Activated naive CD4-positive, alpha-beta T cell treated with Interleukin-2 at 50 U/mL for 16 hours (primary cell): ENCODE measurements at regions not wholly inside any gene's neighbourhood (a gene's known extent, or its start where the extent isn't known, plus 50 kb on each side); places are given as distances from the start of the nearest gene placed in this dataset.

ENCODE experiments used
- DNase-seq: peaks from one replicate; pipeline ENCODE4 v3.0.0-alpha.2; 2020

DNA sequence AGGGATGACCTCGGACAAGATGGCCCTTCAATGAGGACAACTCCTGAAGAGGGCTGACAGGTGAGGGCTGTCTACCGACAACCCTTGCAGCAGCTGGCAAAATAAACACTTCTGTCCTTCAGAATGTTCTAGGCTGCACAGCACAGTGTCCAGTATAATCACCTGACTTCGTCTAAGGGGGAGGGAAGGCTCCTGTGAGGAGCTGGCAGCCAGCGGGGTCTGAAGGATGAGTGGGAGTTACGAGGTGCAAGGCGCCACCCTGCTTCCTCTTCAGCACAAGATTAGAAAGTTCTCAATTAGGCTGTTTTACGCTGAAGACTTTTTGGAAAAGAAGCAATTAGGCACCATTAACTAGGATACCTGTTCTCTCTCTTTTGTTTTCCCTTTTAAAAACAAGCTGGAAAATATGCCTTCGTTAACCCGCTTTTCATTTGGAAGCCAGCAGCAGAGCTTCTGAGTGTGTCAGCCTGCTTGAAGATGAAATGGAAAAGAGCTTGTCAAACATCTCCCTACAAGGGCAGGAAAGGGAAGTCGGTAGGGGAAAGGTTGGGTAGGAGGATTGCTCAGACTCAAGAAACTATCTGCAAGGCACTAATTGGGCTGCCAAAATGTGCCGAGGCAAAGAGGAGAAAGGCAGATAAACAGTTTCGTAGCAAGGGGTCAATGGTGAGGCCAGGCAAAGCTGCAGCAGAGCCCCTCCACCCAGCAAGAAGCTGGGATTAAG, 592.2 kb upstream of the CADM1 start:
- DNase-seq, result no peak

DNA sequence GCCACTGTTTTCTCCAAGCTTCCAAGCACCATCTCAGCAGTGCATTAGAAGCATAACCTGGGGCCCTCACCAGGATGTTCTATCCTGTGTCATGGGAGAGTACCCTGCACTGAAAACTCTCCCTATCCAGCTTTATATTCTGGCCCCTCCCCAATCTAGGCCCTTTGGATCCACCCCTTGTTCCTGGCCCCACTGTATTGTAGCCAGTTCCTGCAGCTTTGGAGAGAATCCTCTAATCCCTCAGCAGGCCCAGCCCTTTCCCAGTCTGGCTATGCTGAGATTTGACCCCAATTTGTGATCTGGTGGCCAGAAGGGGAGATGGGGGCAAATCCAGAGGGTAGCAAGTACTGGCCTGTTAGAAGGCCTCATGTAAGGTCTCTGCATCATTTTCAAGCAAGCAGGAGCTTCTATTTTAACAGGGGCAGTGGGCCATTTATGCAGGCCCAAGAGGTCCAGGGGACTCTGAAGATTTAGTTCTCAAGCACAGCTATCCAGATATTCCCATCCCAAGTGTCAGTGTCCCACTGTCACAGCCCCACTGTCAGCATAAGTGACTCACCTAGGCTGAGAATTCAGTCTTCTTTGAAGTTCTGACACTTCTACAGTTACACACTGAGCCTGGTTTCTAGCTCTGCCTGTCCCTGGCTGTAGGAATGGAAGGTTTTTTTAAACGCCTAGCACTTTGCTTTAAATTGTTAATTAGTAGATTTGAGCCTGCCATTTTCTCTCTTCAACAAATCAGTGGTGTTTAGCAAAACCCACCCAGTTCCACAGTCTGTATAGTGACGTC, 589.5 kb upstream of the CADM1 start:
- no peak for DNase-seq

DNA sequence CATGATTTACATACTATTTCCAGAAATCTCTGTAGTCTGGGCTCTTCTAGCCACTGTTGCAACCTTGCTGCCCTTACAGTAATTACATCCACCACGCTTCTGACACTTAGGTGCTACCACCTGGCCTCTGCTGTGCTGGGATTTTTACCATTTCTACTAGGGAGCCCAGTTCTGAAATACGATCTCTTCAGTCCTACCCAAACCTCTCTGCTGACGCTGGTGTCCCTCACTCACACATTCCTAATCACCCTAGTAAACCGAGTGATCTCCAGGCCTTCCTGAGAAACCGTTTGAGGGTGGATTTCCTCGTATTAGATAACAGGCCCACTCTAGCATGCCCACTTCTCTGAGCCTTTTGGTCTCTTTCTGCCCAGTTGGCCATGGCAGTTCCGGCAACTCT, 588.9 kb upstream of the CADM1 start:
- no peak for DNase-seq

DNA sequence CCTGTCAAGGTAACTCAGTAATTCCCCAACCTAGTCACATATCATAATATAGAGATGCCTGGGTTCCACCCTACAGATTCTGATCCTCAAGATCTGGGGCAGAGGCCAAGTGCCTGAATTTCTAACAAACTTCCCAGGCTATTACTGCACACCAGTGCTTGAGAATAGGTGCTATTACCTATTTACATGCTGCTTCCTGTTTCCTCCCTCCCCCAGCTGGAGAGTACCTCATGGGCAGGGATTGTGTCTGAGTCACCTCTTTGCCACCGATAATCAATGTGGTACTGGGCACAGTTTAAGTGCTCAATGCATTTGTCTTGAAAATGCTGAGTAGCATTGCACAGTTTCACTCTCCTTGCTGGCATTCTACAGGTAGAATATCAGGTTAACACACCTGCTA, 582.2 kb upstream of the CADM1 start:
- DNase-seq, result no peak

DNA sequence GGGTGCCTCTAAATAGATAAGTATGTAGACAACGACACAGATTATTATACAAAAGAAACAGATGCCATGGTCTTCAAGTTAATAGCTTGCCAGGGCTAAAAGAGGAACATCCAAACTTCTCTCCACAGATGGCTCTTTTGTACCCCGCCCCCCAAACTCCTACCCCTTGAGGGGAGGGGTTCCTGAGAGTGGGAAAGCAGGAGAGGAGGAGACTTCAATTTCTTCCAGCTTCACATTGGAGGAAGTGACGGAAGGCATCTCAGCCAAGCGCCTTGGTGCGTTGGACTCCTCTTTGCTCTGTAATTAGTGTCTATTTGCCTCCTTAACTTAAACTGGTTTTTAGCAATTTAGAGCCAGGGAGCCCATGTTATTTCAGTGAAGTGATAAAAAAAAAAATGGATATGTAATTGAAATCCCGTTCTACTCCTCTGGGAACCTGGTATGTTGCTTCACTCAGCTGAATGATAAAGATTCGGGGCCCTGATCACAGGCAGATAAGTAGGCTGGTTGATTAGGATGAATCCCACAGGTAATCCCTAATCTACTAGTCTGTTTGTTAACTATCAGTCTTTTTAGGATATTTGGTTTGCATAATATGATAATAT, 580.9 kb upstream of the CADM1 start:
- DNase-seq, result no peak

DNA sequence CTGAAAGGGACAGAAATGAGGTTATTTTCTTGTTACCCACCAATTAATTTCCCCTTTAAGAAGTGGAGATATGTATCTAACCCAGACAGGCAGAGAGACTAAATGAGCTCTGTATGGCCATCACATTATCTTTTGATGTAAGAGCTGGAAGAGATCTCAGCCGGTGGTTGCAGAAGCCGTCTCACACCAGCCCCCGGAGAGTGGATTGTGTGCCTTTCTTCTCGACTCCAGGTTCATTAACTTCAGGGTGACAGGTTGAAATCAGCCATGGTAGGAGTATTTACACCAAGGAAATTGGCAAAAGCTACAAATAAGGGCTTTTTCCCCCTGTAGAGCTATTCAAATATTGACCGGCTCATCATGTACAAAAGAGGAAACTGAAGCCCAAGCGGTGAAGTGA, 580.3 kb upstream of the CADM1 start:
- no peak for DNase-seq

DNA sequence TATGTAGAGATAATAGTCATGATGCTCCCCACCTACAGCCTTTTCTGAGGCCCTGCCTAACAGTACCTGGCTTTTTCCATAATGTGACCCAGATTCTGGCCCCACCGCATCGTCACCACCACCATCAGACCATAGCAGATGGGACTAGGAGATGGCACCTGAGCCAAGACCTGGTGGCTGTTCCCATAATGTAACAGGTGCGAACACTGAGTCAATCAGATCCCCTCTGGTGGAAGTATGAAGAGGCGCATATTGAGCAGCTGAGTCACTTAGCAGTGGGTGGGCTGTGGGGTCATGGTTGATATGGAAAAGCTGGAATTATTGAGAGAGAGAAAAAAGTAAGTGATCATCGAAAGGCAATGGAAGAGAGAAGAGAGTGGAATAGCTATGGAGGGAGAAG, 578.0 kb upstream of the CADM1 start:
- DNase-seq, result no peak

DNA sequence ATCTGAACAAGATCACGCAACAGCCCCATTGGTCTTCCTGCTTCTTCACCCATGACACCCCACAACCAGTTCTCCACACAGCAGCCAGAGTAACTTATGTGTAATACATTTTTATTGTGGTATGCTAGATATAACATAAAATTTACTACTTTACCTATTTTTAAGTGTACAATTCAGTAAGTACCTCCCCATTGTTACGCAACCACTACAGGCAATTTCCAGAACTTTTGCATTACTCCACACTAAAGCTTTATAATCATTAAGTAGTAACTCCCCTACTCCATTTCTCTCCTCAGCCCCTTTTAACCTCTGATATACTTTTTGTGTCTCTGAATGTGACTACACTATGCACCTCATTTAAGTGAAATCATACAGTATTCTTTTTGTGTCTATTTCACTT, 575.4 kb upstream of the CADM1 start:
- DNase-seq, result no peak

DNA sequence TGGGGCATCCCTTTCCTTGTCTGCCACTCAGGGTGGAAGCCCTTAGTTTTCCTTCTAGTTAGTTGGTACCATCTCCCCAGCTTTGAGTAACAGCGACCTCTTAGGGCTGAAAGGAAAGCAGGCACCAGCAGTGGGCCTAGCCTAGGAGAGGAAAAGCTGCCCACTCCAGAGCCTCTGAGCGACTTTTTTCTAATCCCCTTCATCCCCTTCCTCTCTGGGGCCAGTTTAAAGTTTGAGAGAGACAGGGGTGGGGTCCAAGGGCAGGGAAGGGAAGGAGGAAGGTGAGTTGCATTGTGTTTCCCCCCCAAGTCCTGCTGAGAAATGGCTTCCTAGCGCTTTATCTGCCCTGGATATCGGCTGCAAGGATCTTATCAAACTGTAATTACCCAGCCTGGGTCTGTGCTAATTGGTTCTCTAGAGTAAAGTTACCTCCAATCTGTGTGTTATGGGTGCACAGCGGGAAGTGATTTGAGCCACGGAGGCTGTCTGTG, 573.9 kb upstream of the CADM1 start:
- DNase-seq, result no peak

DNA sequence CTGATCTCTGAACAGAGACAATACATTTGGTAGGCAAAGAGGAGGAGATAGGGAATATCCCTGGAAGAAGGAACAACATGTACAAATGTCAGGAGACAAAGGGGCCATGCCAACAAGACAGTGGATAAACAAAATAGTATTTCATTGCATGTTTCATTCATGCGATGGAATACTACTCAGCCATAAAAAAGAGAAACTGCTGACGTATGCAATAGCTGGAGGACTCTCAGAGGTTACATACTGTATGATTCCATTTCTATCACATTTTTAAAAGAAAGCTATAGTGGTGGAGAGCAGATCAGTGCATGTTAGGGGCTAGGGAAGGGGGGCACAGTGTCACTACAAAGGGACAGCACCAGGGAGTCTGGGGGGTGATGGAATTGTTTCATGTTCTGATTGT, 572.9 kb upstream of the CADM1 start:
- no peak for DNase-seq

DNA sequence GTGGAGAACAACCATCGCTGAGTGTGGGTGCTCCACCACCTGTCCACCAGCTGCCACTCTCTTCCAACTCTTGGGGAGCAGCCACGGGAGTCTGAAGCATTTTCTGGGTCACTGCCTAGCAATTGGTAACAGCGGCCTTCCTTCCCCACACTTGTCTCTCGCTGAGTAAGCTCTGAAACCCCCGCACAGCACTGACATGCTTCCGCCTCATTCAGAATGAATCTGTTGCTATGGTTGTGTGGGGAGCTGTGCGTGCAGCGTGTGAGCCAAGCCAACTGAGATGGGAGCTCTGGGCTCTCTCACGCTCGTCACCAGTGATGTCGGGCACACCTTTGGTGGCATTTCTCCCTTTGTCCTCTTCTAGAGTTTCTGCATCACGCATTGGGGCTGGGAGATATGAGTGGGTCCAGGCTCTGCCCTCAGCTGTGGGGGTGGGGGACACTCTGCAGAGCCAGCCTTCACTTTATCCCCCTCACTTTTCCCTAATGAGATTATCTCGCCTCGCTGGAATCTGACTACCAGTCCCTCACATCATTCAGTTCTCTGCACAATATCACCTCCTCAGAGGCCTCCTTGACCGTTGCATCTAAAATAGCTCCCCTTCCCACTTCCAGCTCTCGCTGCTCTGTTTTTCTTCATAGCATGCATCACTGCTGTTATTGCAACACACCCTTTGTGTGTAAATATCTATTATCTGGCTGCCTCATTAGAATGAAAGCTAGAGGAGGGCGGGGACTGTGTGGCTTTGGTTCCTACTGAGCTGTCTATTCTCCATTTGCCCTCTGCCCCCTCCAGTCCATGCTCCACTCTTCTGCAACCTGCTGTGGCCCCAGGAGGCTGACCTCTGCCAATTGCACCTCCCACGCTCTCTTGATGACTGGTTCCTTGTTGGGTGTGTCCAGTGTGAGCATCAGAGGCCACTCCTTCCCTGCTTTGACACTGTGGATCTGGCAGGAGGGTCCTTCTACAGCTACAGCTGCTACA, 569.9 kb upstream of the CADM1 start:
- DNase-seq, result no peak

DNA sequence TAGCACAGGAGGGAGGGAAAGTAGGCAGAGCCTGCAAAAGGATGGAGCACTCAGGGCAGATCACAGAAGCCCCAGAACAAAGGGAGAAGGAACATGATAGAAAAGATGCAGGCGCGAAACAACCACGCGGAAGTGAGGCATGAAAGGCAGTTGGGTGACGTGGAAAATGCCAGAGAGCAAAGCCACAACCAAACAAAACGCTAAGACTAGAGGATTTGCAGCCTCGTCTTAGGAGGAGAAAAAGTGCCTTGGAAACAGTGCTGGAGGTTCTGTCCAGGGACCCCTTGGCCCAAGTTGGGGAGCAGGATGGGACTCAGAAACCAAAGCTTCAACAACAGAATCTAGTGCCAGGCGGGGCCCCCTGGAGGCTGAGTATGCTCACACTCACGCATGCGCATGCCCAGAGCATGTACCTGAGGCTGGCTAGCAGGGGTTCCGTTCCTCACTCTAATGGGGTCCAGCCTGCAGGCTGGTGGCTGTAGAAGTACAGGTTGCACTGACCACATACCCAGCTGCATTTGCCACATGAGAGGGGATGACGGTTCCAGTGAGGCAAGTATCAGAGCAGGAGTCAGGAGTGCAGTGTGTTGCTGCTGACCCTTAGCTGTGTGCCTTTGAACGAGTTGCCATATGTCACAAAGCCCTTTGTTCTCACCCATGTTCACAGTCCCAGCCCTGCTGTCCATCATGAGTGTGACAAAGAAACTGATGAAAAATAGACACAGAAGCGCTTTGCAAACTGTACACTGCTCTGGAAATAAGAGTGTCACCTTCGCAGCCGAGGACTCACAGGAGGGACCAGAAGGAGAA, 568.6 kb upstream of the CADM1 start:
- no peak for DNase-seq

DNA sequence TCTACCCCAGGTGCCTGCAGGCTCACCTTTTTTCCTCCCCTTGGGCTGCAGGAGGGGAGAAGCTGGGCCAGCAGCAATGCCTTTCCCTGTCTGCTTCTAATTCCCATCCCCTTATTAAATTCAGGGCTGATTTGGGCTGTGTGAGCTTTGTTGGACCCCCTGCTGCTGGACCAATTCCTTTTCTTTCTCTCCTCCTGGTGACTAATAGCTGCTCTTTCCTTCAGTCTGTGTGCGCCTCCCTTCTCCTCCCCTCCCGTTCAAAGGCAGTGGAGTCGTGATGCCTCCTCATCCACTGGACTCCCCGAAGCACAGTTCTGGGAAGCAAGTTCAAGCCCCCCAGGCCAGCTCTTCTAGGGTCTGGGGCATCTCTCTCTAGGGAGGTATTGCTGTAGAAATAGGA, 567.9 kb upstream of the CADM1 start:
- DNase-seq, result no peak

DNA sequence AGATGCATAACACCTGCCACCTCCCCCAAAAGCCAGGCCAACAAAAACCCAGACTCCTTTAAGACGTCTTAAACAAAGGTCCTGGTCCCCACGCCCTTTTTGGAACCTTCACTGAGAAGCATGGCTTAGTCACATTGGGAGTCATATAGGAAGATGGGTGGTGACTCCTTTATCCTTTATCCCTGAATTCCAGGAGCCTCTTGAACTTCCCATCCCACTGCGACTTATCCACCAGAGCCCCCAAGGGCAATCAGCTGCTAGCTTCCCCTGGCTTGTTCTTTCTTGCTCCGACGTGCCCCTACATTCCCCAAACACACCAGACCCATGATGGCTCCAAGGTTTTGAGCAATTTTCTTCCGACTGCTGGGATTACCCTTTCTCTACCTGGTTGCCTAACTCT, 567.0 kb upstream of the CADM1 start:
- no peak for DNase-seq

DNA sequence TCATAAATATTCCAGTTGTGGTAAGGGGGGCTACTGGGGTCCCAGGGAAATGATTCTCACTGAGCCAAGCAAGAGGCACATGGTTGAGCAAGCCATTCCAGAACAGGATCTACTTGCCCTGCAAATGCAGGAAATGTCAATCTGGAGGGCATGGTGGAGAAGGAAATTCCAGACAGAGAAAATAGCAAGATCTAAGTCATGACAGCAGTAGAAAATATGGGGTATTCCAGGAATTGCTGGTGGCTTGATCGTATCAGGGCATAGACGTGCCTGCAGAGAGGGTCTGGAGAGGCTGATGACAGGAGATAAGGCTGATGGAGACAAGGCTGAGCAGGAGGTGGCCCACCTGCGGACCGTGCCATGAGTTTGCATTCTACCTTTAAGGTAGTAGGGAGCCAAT, 566.3 kb upstream of the CADM1 start:
- no peak for DNase-seq

DNA sequence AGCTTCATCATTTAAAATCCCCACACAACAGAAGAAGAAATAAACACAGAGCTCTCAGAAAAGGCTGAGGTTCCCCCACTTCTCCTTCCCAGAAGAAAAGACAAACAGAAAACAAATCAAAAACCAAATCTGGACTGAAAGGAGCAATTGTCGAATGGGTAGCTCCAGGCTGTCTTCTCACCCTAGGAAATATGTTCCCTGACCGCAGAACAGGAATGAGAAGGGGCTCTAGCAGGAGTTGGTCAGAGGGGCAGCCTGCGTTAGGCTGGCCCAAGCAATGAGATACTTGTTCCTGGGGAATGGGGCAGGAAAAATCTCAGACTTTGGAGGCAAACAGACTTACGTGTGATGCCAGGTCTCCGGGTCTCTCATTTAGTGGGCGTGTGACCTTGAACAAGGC, 562.6 kb upstream of the CADM1 start:
- DNase-seq, result no peak

DNA sequence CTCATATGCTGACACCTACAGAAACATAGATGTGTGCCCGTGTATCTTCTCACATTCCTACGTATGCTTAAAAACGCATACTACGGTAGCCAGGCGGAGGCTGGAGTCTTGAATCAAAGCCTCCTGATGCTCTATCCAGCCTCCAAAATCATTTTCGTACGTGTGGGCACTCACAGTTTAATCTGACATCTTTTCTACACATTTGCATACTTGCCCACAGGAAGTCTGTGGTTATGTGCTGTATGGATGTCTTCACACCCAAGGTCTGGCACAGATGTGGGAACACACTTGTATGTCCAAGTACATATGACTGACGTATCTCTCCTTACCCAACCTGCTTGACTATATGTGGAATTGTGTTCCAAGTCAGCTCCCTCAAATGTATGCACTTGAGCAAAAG, 561.8 kb upstream of the CADM1 start:
- no peak for DNase-seq

DNA sequence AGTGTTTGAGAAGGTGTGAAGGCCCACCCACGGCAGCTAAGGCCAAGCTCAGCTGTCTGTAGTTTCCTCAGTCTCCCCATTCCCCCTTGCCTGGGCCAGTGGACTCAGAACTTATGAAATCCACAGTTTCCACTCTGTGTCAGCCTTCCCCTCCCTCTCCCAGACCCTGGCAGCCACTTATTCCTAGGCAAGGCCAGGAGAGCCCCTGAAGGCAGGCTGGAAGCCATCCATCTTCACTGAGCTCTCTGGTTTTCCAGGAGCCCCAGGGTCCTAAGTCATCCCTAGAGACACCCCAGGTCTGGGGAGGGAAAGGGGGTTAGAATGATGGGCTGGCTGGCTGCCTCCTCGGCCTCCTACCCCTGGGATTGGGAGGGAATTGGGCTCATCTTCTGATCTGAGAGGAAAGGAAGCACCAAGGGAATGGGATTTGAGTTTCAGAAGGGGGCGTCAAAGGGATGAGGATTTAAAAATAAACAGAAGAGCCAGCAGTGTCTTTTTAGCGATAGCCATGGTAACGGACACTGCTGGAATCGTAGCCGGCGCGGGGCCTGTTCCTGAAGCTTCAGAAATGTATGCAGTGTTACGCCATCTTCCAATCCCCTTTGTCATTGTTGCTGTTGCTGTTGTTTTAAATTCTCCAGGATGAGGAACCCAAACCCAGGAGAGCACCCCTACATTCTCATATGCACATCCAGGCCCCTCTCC, 561.1 kb upstream of the CADM1 start:
- no peak for DNase-seq

DNA sequence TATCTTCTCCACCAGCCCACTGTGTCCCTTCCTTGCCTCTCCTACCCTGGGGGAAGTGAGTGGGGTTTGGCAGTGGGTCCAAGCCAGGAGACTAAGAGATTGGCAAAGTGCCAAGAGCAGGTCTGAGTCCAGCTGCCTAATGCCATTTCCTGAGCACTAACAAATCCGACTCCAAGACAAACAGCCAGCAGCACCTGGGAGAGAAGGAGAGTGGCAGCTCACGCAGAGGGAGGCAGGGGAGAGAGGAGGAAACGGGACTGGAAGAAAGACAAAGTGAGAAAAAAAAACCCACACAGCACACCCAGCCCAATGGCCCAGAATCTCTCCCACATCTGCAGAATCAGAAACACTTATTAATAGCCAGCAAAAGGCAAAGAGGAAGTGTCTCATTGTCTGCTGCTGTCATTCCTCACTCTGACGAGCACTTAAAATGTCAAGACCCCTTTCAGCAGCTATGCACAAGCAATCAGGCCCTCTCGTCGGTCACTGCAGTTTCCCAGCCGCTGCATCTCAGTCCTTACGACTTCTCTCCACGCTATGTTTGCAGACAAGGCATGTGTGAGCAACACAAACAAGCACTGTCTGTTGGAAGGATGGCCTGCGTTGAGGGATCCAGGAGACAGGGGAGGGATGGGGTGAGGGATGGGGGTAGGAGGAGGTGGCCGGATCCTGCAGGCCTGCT, 558.4 kb upstream of the CADM1 start:
- no peak for DNase-seq

DNA sequence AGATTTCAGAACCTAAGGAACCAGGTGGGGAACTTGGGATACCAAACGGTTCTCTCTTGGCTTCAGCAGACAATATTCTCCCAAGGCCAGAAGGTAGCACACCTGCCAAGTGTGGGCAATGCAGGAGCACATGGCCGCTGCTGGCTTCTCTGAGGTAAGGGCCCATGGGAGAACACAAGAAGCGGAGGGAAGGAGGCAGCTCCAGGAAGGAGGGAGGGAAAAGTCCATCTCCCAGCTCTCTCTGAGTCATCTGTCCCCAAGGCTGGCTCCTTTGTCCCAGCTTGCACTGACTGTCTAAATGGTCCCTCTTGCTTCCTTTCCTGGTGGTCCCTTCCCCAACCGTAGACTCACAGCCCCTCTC, 557.9 kb upstream of the CADM1 start:
- DNase-seq, result no peak

DNA sequence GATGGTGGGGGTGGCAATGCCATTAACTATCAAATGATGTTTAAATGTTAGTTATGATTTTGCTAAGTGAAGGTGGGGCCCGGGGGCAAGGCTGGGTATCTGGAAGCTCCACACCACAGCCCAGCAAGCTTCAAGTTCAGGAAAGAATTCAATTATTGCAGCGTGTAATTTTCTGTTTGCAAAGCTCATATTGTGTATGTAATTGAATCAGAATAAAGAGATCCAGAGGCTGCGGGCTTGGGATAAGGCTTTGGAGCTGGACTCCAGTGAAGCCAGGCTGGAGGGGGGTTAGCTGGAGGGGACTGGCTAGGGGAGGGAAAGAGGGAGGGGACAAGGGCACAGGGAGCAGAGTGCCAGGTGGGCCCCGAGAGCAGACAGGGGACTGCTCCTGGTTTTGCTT, 557.1 kb upstream of the CADM1 start:
- DNase-seq, result no peak
